SU-DHL-6 (cell line): ENCODE measurements at regions not wholly inside any gene's neighbourhood (a gene's known extent, or its start where the extent isn't known, plus 50 kb on each side); places are given as distances from the start of the nearest gene placed in this dataset.
"Not testable (repeated sequence)": the region's sequence is repeated elsewhere in the genome, so short reads cannot be mapped to it uniquely, and the experiment has no call there.

ENCODE experiments used
- H2AFZ ChIP-seq: fragments of 200-600 bp; sonication (generic); 2 replicates; pipeline ENCODE4 v1.6.1; 2014; ENCODE audit warnings: low read depth, mild to moderate bottlenecking, moderate library complexity, mixed read lengths, antibody characterized with exemption, low read length; ENCODE audit not compliant: severe bottlenecking
- H3F3A ChIP-seq: fragments of 200-600 bp; shearing (Covaris generic); 2 replicates; pipeline ENCODE4 v1.6.0; 2016; ENCODE audit warnings: antibody characterized with exemption, mild to moderate bottlenecking; ENCODE audit not compliant: insufficient read depth
- H3K27ac ChIP-seq: fragments of 200-600 bp; sonication (generic); 2 replicates; pipeline ENCODE4 v1.5.1; 2016; ENCODE audit warnings: low read depth, mild to moderate bottlenecking, low read length, moderate library complexity, mixed read lengths
- H3K27me3 ChIP-seq: fragments of 200-600 bp; sonication (generic), shearing (Covaris generic); 2 replicates; pipeline ENCODE4 v1.6.0; 2014; ENCODE audit warnings: mild to moderate bottlenecking, low read length
- H3K36me3 ChIP-seq: fragments of 200-600 bp; sonication (generic); 2 replicates; pipeline ENCODE4 v1.6.1; 2014; ENCODE audit warnings: mild to moderate bottlenecking, low read length, mixed read lengths
- H3K4me2 ChIP-seq: fragments of 300-600, 200-600 bp; shearing (Covaris generic), sonication (generic); 2 replicates; pipeline ENCODE4 v1.6.0; 2014; ENCODE audit warnings: low read length, low read depth, mild to moderate bottlenecking; ENCODE audit not compliant: poor library complexity, severe bottlenecking
- H3K4me3 ChIP-seq: fragments of 200-600 bp; sonication (generic); 2 replicates; pipeline ENCODE4 v1.5.1; 2014; ENCODE audit warnings: antibody characterized with exemption, low read length, mild to moderate bottlenecking, mixed read lengths; ENCODE audit not compliant: insufficient read depth, poor library complexity, severe bottlenecking
- H3K79me2 ChIP-seq: fragments of 200-600 bp; sonication (generic); 2 replicates; pipeline ENCODE4 v1.6.1; 2014; ENCODE audit warnings: mild to moderate bottlenecking, low read length, moderate library complexity; ENCODE audit not compliant: insufficient read depth
- H3K9ac ChIP-seq: fragments of 200-600 bp; sonication (generic); 2 replicates; pipeline ENCODE4 v1.7.0; 2014; ENCODE audit warnings: mild to moderate bottlenecking, low read length
- H3K9me2 ChIP-seq: fragments of 200-600 bp; sonication (generic); replicated peaks from 2 replicates; pipeline ENCODE4 v1.6.1; 2014; ENCODE audit warnings: low read length; ENCODE audit not compliant: insufficient read depth
- H3K9me3 ChIP-seq: fragments of 200-600 bp; sonication (generic); 2 replicates; pipeline ENCODE4 v1.6.1; 2014; ENCODE audit warnings: low read length, mixed read lengths; ENCODE audit not compliant: insufficient read depth
- H4K20me1 ChIP-seq: fragments of 200-600 bp; sonication (generic); 2 replicates; pipeline ENCODE4 v1.6.1; 2014; ENCODE audit warnings: low read depth, mild to moderate bottlenecking, antibody characterized with exemption, low read length, moderate library complexity, mixed read lengths
- CTCF ChIP-seq: fragments of 200-600 bp; sonication (generic); IDR thresholded peaks from one replicate; pipeline ENCODE4 v1.5.1; 2017; ENCODE audit warnings: antibody characterized with exemption, mild to moderate bottlenecking, low read length, moderate library complexity; ENCODE audit not compliant: insufficient read depth, poor library complexity, severe bottlenecking
- EZH2phosphoT487 ChIP-seq: fragments of 200-600 bp; sonication (generic), shearing (Covaris generic); conservative IDR thresholded peaks from 2 replicates; pipeline ENCODE4 v1.6.1; 2018; ENCODE audit warnings: mild to moderate bottlenecking, antibody characterized with exemption, low read length, moderate library complexity, mixed read lengths

- H3K27ac ChIP-seq = no peak overlapping the region
- H3K4me3 ChIP-seq = no peak overlapping the region
- no peaks in the 10 kb centered on the region for H3K9me2 ChIP-seq
- TF ChIP-seq CTCF (no peak), EZH2phosphoT487 (no peak)
- no peaks in the 10 kb centered on the region for H4K20me1 ChIP-seq
- no peak overlapping the region for H3K9ac ChIP-seq
- no peaks in the 10 kb centered on the region for H3K36me3 ChIP-seq
- no peaks in the 10 kb centered on the region for H3F3A ChIP-seq
- no peak overlapping the region for H3K4me2 ChIP-seq
- H2AFZ ChIP-seq = no peak overlapping the region
- H3K27me3 ChIP-seq = no peaks in the 10 kb centered on the region
- no peaks in the 10 kb centered on the region for H3K79me2 ChIP-seq
- H3K9me3 ChIP-seq = no peaks in the 10 kb centered on the region
Measured at GRCh38 chr15:77863491-77864105, 213.9 kb downstream of the TBC1D2B start.

GRCh38 chr15:77862651-77863104, 214.8 kb downstream of the TBC1D2B start:
- H3K27me3 ChIP-seq = no peaks in the 10 kb centered on the region
- TF ChIP-seq EZH2phosphoT487 (no peak), CTCF (no peak)
- no peaks in the 10 kb centered on the region for H3K9me3 ChIP-seq
- H4K20me1 ChIP-seq = no peaks in the 10 kb centered on the region
- H3K27ac ChIP-seq = no peak overlapping the region
- no peak overlapping the region for H3K4me3 ChIP-seq
- H3K79me2 ChIP-seq = no peaks in the 10 kb centered on the region
- H2AFZ ChIP-seq = no peak overlapping the region
- no peaks in the 10 kb centered on the region for H3K9me2 ChIP-seq
- H3K36me3 ChIP-seq = no peaks in the 10 kb centered on the region
- H3K9ac ChIP-seq = no peak overlapping the region
- no peaks in the 10 kb centered on the region for H3F3A ChIP-seq
- no peak overlapping the region for H3K4me2 ChIP-seq

- H3K9ac ChIP-seq = not testable (repeated sequence)
Measured at GRCh38 chr15:77861997-77862635, 215.4 kb downstream of the TBC1D2B start.

GRCh38 chr15:77860071-77860691, 217.3 kb downstream of the TBC1D2B start:
- Histone ChIP-seq H3K27me3 (no peaks in the 10 kb centered on the region), H3K27ac (no peak overlapping the region), H2AFZ (no peak overlapping the region), H3K79me2 (no peaks in the 10 kb centered on the region), H3K4me2 (no peak overlapping the region), H3K4me3 (no peak overlapping the region), H3K9me2 (no peaks in the 10 kb centered on the region), H3K36me3 (no peaks in the 10 kb centered on the region), H3K9me3 (no peaks in the 10 kb centered on the region), H3K9ac (no peak overlapping the region), H4K20me1 (no peaks in the 10 kb centered on the region), H3F3A (no peaks in the 10 kb centered on the region)
- no peak for TF ChIP-seq EZH2phosphoT487
- TF ChIP-seq CTCF = no peak

More at GRCh38 chr15:77861997-77862635, 215.4 kb downstream of the TBC1D2B start:
- not testable (repeated sequence) for H3K9me3 ChIP-seq, H3K9me2 ChIP-seq, H2AFZ ChIP-seq, H3K79me2 ChIP-seq, H3K27ac ChIP-seq, H3K4me2 ChIP-seq, H3K27me3 ChIP-seq, H4K20me1 ChIP-seq, H3K4me3 ChIP-seq, H3F3A ChIP-seq, H3K36me3 ChIP-seq
